GM21619 (cell line): ENCODE measurements at regions not wholly inside any gene's neighbourhood (a gene's known extent, or its start where the extent isn't known, plus 50 kb on each side); places are given as distances from the start of the nearest gene placed in this dataset.

Experiments
- ATAC-seq: cut with Tn5 transposase; IDR thresholded peaks from one replicate; pipeline ENCODE4 v1.9.1; 2021; ENCODE audit not compliant: unreplicated experiment

- no peak for ATAC-seq
Observed at GRCh38 chr22:25390297-25391240, 171.1 kb downstream of the CRYBB2 start.

GRCh38 chr22:25392584-25392983 is 171.9 kb upstream of the GRK3 start:
- ATAC-seq, result no peak

- no peak for ATAC-seq
Observed at GRCh38 chr22:25393121-25393805, 171.2 kb upstream of the GRK3 start.

- ATAC-seq, result no peak
Observed at GRCh38 chr22:25395468-25395867, 169.0 kb upstream of the GRK3 start.

GRCh38 chr22:25395915-25396314 is 168.6 kb upstream of the GRK3 start:
- ATAC-seq, result no peak

- no peak for ATAC-seq
Observed at GRCh38 chr22:25396615-25397200, 167.8 kb upstream of the GRK3 start.

GRCh38 chr22:25397616-25398015 is 166.9 kb upstream of the GRK3 start:
- ATAC-seq, result no peak

GRCh38 chr22:25398591-25399062 is 165.8 kb upstream of the GRK3 start:
- ATAC-seq, result peak; percentile 63

- no peak for ATAC-seq
Observed at GRCh38 chr22:25399649-25400151, 164.8 kb upstream of the GRK3 start.

GRCh38 chr22:25402160-25402500 is 162.3 kb upstream of the GRK3 start:
- no peak for ATAC-seq

- ATAC-seq, result no peak
Observed at GRCh38 chr22:25402501-25403283, 161.8 kb upstream of the GRK3 start.

GRCh38 chr22:25403284-25403810 is 161.1 kb upstream of the GRK3 start:
- no peak for ATAC-seq

GRCh38 chr22:25403811-25404471 is 160.5 kb upstream of the GRK3 start:
- ATAC-seq, result no peak

- no peak for ATAC-seq
Observed at GRCh38 chr22:25404556-25404927, 159.9 kb upstream of the GRK3 start.

GRCh38 chr22:25404928-25405816 is 159.3 kb upstream of the GRK3 start:
- ATAC-seq, result no peak

GRCh38 chr22:25405841-25406509 is 158.5 kb upstream of the GRK3 start:
- ATAC-seq, result no peak

GRCh38 chr22:25406510-25407210 is 157.8 kb upstream of the GRK3 start:
- ATAC-seq, result no peak
